RWPE2 (cell line): ENCODE measurements at regions not wholly inside any gene's neighbourhood (a gene's known extent, or its start where the extent isn't known, plus 50 kb on each side); places are given as distances from the start of the nearest gene placed in this dataset.

Experiments used
- ATAC-seq: fragments of 200-7000 bp; cut with Tn5 transposase; 3 replicates; pipeline ENCODE4 v1.9.1; 2021; ENCODE audit warnings: low read depth
- DNase-seq: peaks from one replicate; pipeline ENCODE4 v3.0.0-alpha.2; 2020; ENCODE audit warnings: low spot score
- H3K27ac ChIP-seq: fragments of 450-650 bp; 2 replicates; pipeline ENCODE4 v1.5.1; 2017; ENCODE audit warnings: mild to moderate bottlenecking; ENCODE audit not compliant: poor library complexity, severe bottlenecking
- H3K27me3 ChIP-seq: fragments of 250-450 bp; sonication (Bioruptor Pico); 2 replicates; pipeline ENCODE4 v1.5.1; 2021; ENCODE audit warnings: mild to moderate bottlenecking, moderate library complexity; ENCODE audit not compliant: insufficient read depth, poor library complexity, severe bottlenecking
- H3K36me3 ChIP-seq: fragments of 250-450 bp; sonication (Bioruptor Pico); 2 replicates; pipeline ENCODE4 v1.5.1; 2020; ENCODE audit warnings: low read depth, mild to moderate bottlenecking, moderate library complexity
- H3K4me1 ChIP-seq: fragments of 250-450 bp; sonication (Bioruptor Pico); 2 replicates; pipeline ENCODE4 v1.5.1; 2021; ENCODE audit warnings: mild to moderate bottlenecking, moderate library complexity; ENCODE audit not compliant: insufficient read depth, poor library complexity, severe bottlenecking
- H3K4me3 ChIP-seq: fragments of 250-450 bp; sonication (Bioruptor Pico); 2 replicates; pipeline ENCODE4 v1.5.1; 2021; ENCODE audit warnings: mild to moderate bottlenecking, moderate library complexity; ENCODE audit not compliant: severe bottlenecking
- H3K9me3 ChIP-seq: fragments of 250-450 bp; sonication (Bioruptor Pico); 2 replicates; pipeline ENCODE4 v1.5.1; 2021; ENCODE audit warnings: mild to moderate bottlenecking, moderate library complexity; ENCODE audit not compliant: severe bottlenecking
- CTCF ChIP-seq: fragments of 450-650 bp; IDR thresholded peaks from one replicate; pipeline ENCODE4 v1.5.1; 2017; ENCODE audit warnings: mild to moderate bottlenecking, moderate library complexity; ENCODE audit not compliant: poor library complexity, severe bottlenecking

GRCh38 chr3:177523872-177524438 is 326.7 kb upstream of the TBL1XR1 start:
- ATAC-seq (peak; percentile 56; the same call in 2 of the 3 replicates), DNase-seq (no peak)
- no peak for TF ChIP-seq CTCF
- H3K27me3 ChIP-seq, result no peaks in the 10 kb centered on the region
- H3K4me1 ChIP-seq, result peaks cover 9% of the 10 kb centered on the region
- no peaks in the 10 kb centered on the region for H3K36me3 ChIP-seq
- no peaks in the 10 kb centered on the region for H3K9me3 ChIP-seq
- H3K4me3 ChIP-seq, result no peak overlapping the region
- H3K27ac ChIP-seq, result no peak overlapping the region

GRCh38 chr3:177524742-177525141 is 327.5 kb upstream of the TBL1XR1 start:
- no peak for ATAC-seq
- no peak for TF ChIP-seq CTCF
- Histone ChIP-seq H3K27ac (no peak overlapping the region), H3K27me3 (no peaks in the 10 kb centered on the region), H3K9me3 (no peaks in the 10 kb centered on the region), H3K36me3 (no peaks in the 10 kb centered on the region), H3K4me1 (peaks cover 9% of the 10 kb centered on the region), H3K4me3 (no peak overlapping the region)
- no peak for DNase-seq

GRCh38 chr3:177525414-177525813 is 328.1 kb upstream of the TBL1XR1 start:
- Histone ChIP-seq H3K27me3 (no peaks in the 10 kb centered on the region), H3K4me3 (no peak overlapping the region), H3K9me3 (no peaks in the 10 kb centered on the region), H3K36me3 (no peaks in the 10 kb centered on the region), H3K27ac (no peak overlapping the region), H3K4me1 (peaks cover 9% of the 10 kb centered on the region)
- TF ChIP-seq CTCF, result no peak
- no peak for ATAC-seq
- DNase-seq, result no peak

GRCh38 chr3:177525987-177526712 is 328.9 kb upstream of the TBL1XR1 start:
- no peak for TF ChIP-seq CTCF
- Histone ChIP-seq H3K4me3 (no peak overlapping the region), H3K36me3 (no peaks in the 10 kb centered on the region), H3K27me3 (no peaks in the 10 kb centered on the region), H3K4me1 (peaks cover 9% of the 10 kb centered on the region), H3K27ac (no peak overlapping the region), H3K9me3 (no peaks in the 10 kb centered on the region)
- DNase-seq (no peak), ATAC-seq (no peak)

GRCh38 chr3:177527182-177527581 is 329.9 kb upstream of the TBL1XR1 start:
- ATAC-seq, result no peak
- H3K27ac ChIP-seq, result no peak overlapping the region
- peaks cover 6% of the 10 kb centered on the region for H3K4me1 ChIP-seq
- no peak overlapping the region for H3K4me3 ChIP-seq
- no peak for TF ChIP-seq CTCF
- DNase-seq, result no peak
- no peaks in the 10 kb centered on the region for H3K36me3 ChIP-seq
- H3K9me3 ChIP-seq, result no peaks in the 10 kb centered on the region
- no peaks in the 10 kb centered on the region for H3K27me3 ChIP-seq
